A549 (cell line): ENCODE measurements at regions not wholly inside any gene's neighbourhood (a gene's known extent, or its start where the extent isn't known, plus 50 kb on each side); places are given as distances from the start of the nearest gene placed in this dataset.

Source experiments
- ATAC-seq, 2 experiments: fragments of 200-7000 bp in 1 of 2; fragments of >200 bp in 1 of 2; cut with Nextera tagmentation in 1 of 2; cut with Tn5 transposase in 1 of 2; 3 replicates each; pipeline versions ENCODE4 v1.8.0 to v1.9.1; 2018 to 2020; ENCODE audit warnings: mild to moderate bottlenecking in 1 of 2, moderate library complexity in 1 of 2
- CTCF ChIA-PET: fragments of 300-600 bp; sonication (Branson Sonifier 250); formaldehyde crosslinking; extraction: SDS; loops from one replicate; lab custom pipeline; 2021; ENCODE audit warnings: antibody characterized with exemption, inconsistent platforms; lab: Yijun Ruan, JAX
- POLR2A ChIA-PET: fragments of 350-600 bp; formaldehyde crosslinking; extraction: SDS; loops from one replicate; lab custom pipeline; 2021; ENCODE audit warnings: antibody characterized with exemption, inconsistent platforms; lab: Yijun Ruan, JAX
- DNase-seq, 2 experiments: peaks; one replicate each; pipeline versions ENCODE4 v3.0.0 to v3.0.0-alpha.2; 2011 to 2016; ENCODE audit warnings: low read depth in 1 of 2, low spot score in 1 of 2
- FAIRE-seq: peaks from 2 replicates; lab custom pipeline; 2011; peaks lifted over from hg19 to GRCh38; lab: Jason Lieb, UNC
- H3K27ac ChIP-seq, 2 experiments: fragments of >200 bp; sonication (Bioruptor Twin); formaldehyde crosslinking; 3 replicates each; pipeline ENCODE4 v1.5.1; 2016 to 2017
- H3K4me1 ChIP-seq: fragments of >200 bp; sonication (Bioruptor Twin); formaldehyde crosslinking; 3 replicates; pipeline ENCODE4 v1.6.1; 2016
- H3K4me2 ChIP-seq: fragments of >200 bp; sonication (Bioruptor Twin); formaldehyde crosslinking; 3 replicates; pipeline ENCODE4 v1.6.1; 2016
- H3K4me3 ChIP-seq: fragments of >200 bp; sonication (Bioruptor Twin); formaldehyde crosslinking; 3 replicates; pipeline ENCODE4 v1.5.1; 2016
- H3K9me3 ChIP-seq: fragments of >200 bp; sonication (Bioruptor Twin); formaldehyde crosslinking; 3 replicates; pipeline ENCODE4 v1.6.1; 2016
- BHLHE40 ChIP-seq: IDR thresholded peaks from 2 replicates; pipeline ENCODE4 v1.6.1; 2012; ENCODE audit warnings: low read depth, low read length, inconsistent platforms
- E2F6 ChIP-seq: IDR thresholded peaks from 2 replicates; pipeline ENCODE4 v1.6.1; 2012; ENCODE audit warnings: low read depth, borderline replicate concordance
- EHF ChIP-seq: fragments of 250-450 bp; sonication (Bioruptor Pico); IDR thresholded peaks from 2 replicates; pipeline ENCODE4 v1.5.0; 2020; ENCODE audit warnings: mild to moderate bottlenecking
- ESRRA ChIP-seq: fragments of 150-350 bp; IDR thresholded peaks from 2 replicates; pipeline ENCODE4 v1.6.1; 2014; ENCODE audit warnings: mild to moderate bottlenecking, low read length, borderline replicate concordance
- HDAC2 ChIP-seq: fragments of 200-600 bp; sonication (generic); IDR thresholded peaks from 2 replicates; pipeline ENCODE4 v1.6.1; 2016
- HEYL ChIP-seq: fragments of 250-450 bp; sonication (Bioruptor Pico); IDR thresholded peaks from 2 replicates; pipeline ENCODE4 v1.8.0; 2021; ENCODE audit warnings: mild to moderate bottlenecking, moderate library complexity
- HOXA7 ChIP-seq: fragments of 250-450 bp; sonication (Bioruptor Pico); IDR thresholded peaks from 2 replicates; pipeline ENCODE4 v1.5.0; 2020; ENCODE audit warnings: mild to moderate bottlenecking, moderate library complexity
- HOXB13 ChIP-seq: fragments of 250-450 bp; sonication (Bioruptor Pico); IDR thresholded peaks from 2 replicates; pipeline ENCODE4 v1.5.0; 2020; ENCODE audit warnings: low read depth, mild to moderate bottlenecking, moderate library complexity
- HOXB5 ChIP-seq: fragments of 250-450 bp; sonication (Bioruptor Pico); IDR thresholded peaks from 2 replicates; pipeline ENCODE4 v1.5.0; 2020; ENCODE audit warnings: mild to moderate bottlenecking, moderate library complexity
- JUN ChIP-seq, 2 experiments: fragments of >200 bp; sonication (Bioruptor Twin); formaldehyde crosslinking; IDR thresholded peaks; 2 replicates in 1 of 2; 3 replicates in 1 of 2; pipeline ENCODE4 v1.6.1; 2016 to 2017
- JUNB ChIP-seq: fragments of >200 bp; sonication (Bioruptor Twin); formaldehyde crosslinking; IDR thresholded peaks from 2 replicates; pipeline ENCODE4 v1.6.1; 2016
- KDM5A ChIP-seq: fragments of 200-600 bp; sonication (generic); IDR thresholded peaks from 2 replicates; pipeline ENCODE4 v1.6.1; 2016; ENCODE audit warnings: antibody characterized with exemption, mild to moderate bottlenecking
- MAFK ChIP-seq: fragments of 450-650 bp; IDR thresholded peaks from 2 replicates; pipeline ENCODE4 v1.6.1; 2014; ENCODE audit not compliant: partially characterized antibody
- NFE2L2 ChIP-seq: fragments of 150-350 bp; conservative IDR thresholded peaks from 2 replicates; pipeline ENCODE4 v1.6.1; 2014; ENCODE audit warnings: low read length
- NPAS2 ChIP-seq: fragments of 250-450 bp; sonication (Bioruptor Pico); IDR thresholded peaks from 2 replicates; pipeline ENCODE4 v1.8.0; 2022; ENCODE audit warnings: mild to moderate bottlenecking, moderate library complexity, borderline replicate concordance
- PHF8 ChIP-seq: fragments of 200-600 bp; sonication (generic); IDR thresholded peaks from 2 replicates; pipeline ENCODE4 v1.6.1; 2016; ENCODE audit warnings: low read depth, mild to moderate bottlenecking, antibody characterized with exemption, moderate library complexity, borderline replicate concordance
- POLR2A ChIP-seq: IDR thresholded peaks from 2 replicates; pipeline ENCODE4 v1.6.1; 2012; ENCODE audit warnings: mild to moderate bottlenecking, low read length
- RARB ChIP-seq: fragments of 250-450 bp; sonication (Bioruptor Pico); IDR thresholded peaks from 2 replicates; pipeline ENCODE4 v1.8.0; 2021; ENCODE audit warnings: mild to moderate bottlenecking, moderate library complexity
- RCOR1 ChIP-seq: fragments of 150-350 bp; IDR thresholded peaks from 2 replicates; pipeline ENCODE4 v1.6.1; 2014; ENCODE audit warnings: antibody characterized with exemption, low read length, low read depth
- REST ChIP-seq: fragments of 200-600 bp; sonication (generic); IDR thresholded peaks from 2 replicates; pipeline ENCODE4 v1.6.1; 2016; ENCODE audit warnings: antibody characterized with exemption, mild to moderate bottlenecking, moderate library complexity
- ZC3H11A ChIP-seq: fragments of 450-650 bp; IDR thresholded peaks from 2 replicates; pipeline ENCODE4 v1.6.1; 2014; ENCODE audit warnings: antibody characterized with exemption, mild to moderate bottlenecking
- ZSCAN20 ChIP-seq: fragments of 250-450 bp; sonication (Bioruptor Pico); IDR thresholded peaks from 2 replicates; pipeline ENCODE4 v1.8.0; 2022; ENCODE audit warnings: mild to moderate bottlenecking, moderate library complexity
- WGBS: methylation state at CpG from one replicate; pipeline ENCODE4 v1.1.6; 2017; ENCODE audit errors: missing lambda C conversion rate; 5-methylcytosine and 5-hydroxymethylcytosine counted together
- TF ChIP-seq, protein P1 (sequence below): fragments of 250-450 bp; sonication (Bioruptor Pico); IDR thresholded peaks from 2 replicates; pipeline ENCODE4 v1.5.0; 2021; ENCODE audit warnings: mild to moderate bottlenecking, moderate library complexity, borderline replicate concordance
- TF ChIP-seq, protein P2 (sequence below): fragments of 450-650 bp; IDR thresholded peaks from 2 replicates; pipeline ENCODE4 v1.6.1; 2014; ENCODE audit warnings: antibody characterized with exemption
- TF ChIP-seq, protein P3 (sequence below): IDR thresholded peaks from 2 replicates; pipeline ENCODE4 v1.6.1; 2012
- TF ChIP-seq, protein P4 (sequence below): fragments of >200 bp; sonication (Bioruptor Twin); formaldehyde crosslinking; IDR thresholded peaks from 3 replicates; pipeline ENCODE4 v1.6.1; 2016

GRCh38 chr6:170226647-170227046 is 64.2 kb downstream of the DLL1 start:
- no peaks in the 10 kb centered on the region for H3K4me1 ChIP-seq
- 56% methylated on average over 2 of the region's 9 CpGs for WGBS
- no peak overlapping the region for H3K4me2 ChIP-seq
- FAIRE-seq (no peak), DNase-seq (no peak), ATAC-seq (no peak)
- ChIA-PET POLR2A (no interaction called here), CTCF (no interaction called here)
- TF ChIP-seq E2F6, result no peak
- TF ChIP-seq RARB (CRISPR knock-in tag), result no peak
- no peak for TF ChIP-seq EHF (CRISPR knock-in tag)
- TF ChIP-seq NFE2L2, result no peak
- no peak for TF ChIP-seq NPAS2 (CRISPR knock-in tag)
- TF ChIP-seq ESRRA, result no peak
- no peak for TF ChIP-seq MAFK
- TF ChIP-seq JUNB, result no peak
- TF ChIP-seq HDAC2, result no peak
- no peak for TF ChIP-seq BHLHE40
- no peak for TF ChIP-seq KDM5A
- TF ChIP-seq ZC3H11A, result no peak
- TF ChIP-seq, protein P1, sequence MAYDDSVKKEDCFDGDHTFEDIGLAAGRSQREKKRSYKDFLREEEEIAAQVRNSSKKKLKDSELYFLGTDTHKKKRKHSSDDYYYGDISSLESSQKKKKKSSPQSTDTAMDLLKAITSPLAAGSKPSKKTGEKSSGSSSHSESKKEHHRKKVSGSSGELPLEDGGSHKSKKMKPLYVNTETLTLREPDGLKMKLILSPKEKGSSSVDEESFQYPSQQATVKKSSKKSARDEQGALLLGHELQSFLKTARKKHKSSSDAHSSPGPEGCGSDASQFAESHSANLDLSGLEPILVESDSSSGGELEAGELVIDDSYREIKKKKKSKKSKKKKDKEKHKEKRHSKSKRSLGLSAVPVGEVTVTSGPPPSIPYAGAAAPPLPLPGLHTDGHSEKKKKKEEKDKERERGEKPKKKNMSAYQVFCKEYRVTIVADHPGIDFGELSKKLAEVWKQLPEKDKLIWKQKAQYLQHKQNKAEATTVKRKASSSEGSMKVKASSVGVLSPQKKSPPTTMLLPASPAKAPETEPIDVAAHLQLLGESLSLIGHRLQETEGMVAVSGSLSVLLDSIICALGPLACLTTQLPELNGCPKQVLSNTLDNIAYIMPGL (CRISPR knock-in tag), result no peak
- TF ChIP-seq PHF8, result no peak
- no peak for TF ChIP-seq REST
- no peak for TF ChIP-seq HOXB5
- no peak for TF ChIP-seq HOXB13 (CRISPR knock-in tag)
- TF ChIP-seq, protein P2, sequence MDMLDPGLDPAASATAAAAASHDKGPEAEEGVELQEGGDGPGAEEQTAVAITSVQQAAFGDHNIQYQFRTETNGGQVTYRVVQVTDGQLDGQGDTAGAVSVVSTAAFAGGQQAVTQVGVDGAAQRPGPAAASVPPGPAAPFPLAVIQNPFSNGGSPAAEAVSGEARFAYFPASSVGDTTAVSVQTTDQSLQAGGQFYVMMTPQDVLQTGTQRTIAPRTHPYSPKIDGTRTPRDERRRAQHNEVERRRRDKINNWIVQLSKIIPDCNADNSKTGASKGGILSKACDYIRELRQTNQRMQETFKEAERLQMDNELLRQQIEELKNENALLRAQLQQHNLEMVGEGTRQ, result no peak
- TF ChIP-seq, protein P3, sequence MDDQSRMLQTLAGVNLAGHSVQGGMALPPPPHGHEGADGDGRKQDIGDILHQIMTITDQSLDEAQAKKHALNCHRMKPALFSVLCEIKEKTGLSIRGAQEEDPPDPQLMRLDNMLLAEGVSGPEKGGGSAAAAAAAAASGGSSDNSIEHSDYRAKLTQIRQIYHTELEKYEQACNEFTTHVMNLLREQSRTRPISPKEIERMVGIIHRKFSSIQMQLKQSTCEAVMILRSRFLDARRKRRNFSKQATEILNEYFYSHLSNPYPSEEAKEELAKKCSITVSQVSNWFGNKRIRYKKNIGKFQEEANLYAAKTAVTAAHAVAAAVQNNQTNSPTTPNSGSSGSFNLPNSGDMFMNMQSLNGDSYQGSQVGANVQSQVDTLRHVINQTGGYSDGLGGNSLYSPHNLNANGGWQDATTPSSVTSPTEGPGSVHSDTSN, result no peak
- H3K4me3 ChIP-seq, result no peak overlapping the region
- H3K9me3 ChIP-seq, result no peaks in the 10 kb centered on the region
- H3K27ac ChIP-seq, result no peak overlapping the region

- POLR2A ChIA-PET, result no interaction called here
- no peaks in the 10 kb centered on the region for H3K4me1 ChIP-seq
- FAIRE-seq (no peak), DNase-seq (no peak), ATAC-seq (no peak)
- no peaks in the 10 kb centered on the region for H3K9me3 ChIP-seq
- H3K4me3 ChIP-seq, result no peak overlapping the region
- no peak overlapping the region for H3K27ac ChIP-seq
- H3K4me2 ChIP-seq, result no peak overlapping the region
- CTCF ChIA-PET, result no interaction called here
- WGBS, result 68% methylated on average over 19 of the region's 22 CpGs
- TF ChIP-seq, protein P1 (CRISPR knock-in tag), result no peak
- TF ChIP-seq, protein P4, sequence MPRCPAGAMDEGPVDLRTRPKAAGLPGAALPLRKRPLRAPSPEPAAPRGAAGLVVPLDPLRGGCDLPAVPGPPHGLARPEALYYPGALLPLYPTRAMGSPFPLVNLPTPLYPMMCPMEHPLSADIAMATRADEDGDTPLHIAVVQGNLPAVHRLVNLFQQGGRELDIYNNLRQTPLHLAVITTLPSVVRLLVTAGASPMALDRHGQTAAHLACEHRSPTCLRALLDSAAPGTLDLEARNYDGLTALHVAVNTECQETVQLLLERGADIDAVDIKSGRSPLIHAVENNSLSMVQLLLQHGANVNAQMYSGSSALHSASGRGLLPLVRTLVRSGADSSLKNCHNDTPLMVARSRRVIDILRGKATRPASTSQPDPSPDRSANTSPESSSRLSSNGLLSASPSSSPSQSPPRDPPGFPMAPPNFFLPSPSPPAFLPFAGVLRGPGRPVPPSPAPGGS, result no peak
- TF ChIP-seq ESRRA (no peak), JUN (IDR thresholded peaks at IDR 0.05) (no peak), RCOR1 (no peak), HEYL (CRISPR knock-in tag) (no peak), POLR2A (no peak), HOXA7 (no peak), ZSCAN20 (CRISPR knock-in tag) (no peak)
Observed at GRCh38 chr6:170225852-170226417, 64.9 kb downstream of the DLL1 start.
